D721Med (cell line): ENCODE measurements at regions not wholly inside any gene's neighbourhood (a gene's known extent, or its start where the extent isn't known, plus 50 kb on each side); places are given as distances from the start of the nearest gene placed in this dataset.

ENCODE experiments used
- DNase-seq: peaks from one replicate; pipeline ENCODE4 v3.0.0; 2011; ENCODE audit warnings: low spot score; ENCODE audit not compliant: insufficient read length
- FAIRE-seq: peaks from 2 replicates; lab custom pipeline; 2011; peaks lifted over from hg19 to GRCh38; lab: Jason Lieb, UNC
- CTCF ChIP-seq: IDR thresholded peaks from 2 replicates; pipeline ENCODE4 v1.5.1; 2012; ENCODE audit warnings: mild to moderate bottlenecking, control low read depth; ENCODE audit not compliant: insufficient read depth; ENCODE audit errors: missing control alignments

GRCh38 chrX:113959912-113960626 is 623.8 kb upstream of the HTR2C start:
- DNase-seq (no peak), FAIRE-seq (no peak)

GRCh38 chrX:113956936-113957335 is 627.0 kb upstream of the HTR2C start:
- DNase-seq = no peak
- no peak for FAIRE-seq

More at GRCh38 chrX:113959912-113960626, 623.8 kb upstream of the HTR2C start:
- TF ChIP-seq CTCF = no peak

GRCh38 chrX:113954297-113954696 is 629.6 kb upstream of the HTR2C start:
- DNase-seq = no peak
- FAIRE-seq = no peak
- no peak for TF ChIP-seq CTCF

More at GRCh38 chrX:113956936-113957335, 627.0 kb upstream of the HTR2C start:
- TF ChIP-seq CTCF = no peak

GRCh38 chrX:113950081-113950678 is 633.7 kb upstream of the HTR2C start:
- FAIRE-seq (no peak), DNase-seq (no peak)
- no peak for TF ChIP-seq CTCF

GRCh38 chrX:113947548-113947947 is 636.3 kb upstream of the HTR2C start:
- no peak for DNase-seq
- no peak for TF ChIP-seq CTCF
- no peak for FAIRE-seq

- TF ChIP-seq CTCF = no peak
- FAIRE-seq = no peak
- no peak for DNase-seq
Observed at GRCh38 chrX:113935518-113935917, 648.4 kb upstream of the HTR2C start.

GRCh38 chrX:113933931-113934330 is 650.0 kb upstream of the HTR2C start:
- no peak for TF ChIP-seq CTCF
- FAIRE-seq = no peak
- no peak for DNase-seq
